Liver (tissue), 8 donors: ENCODE measurements at regions not wholly inside any gene's neighbourhood (a gene's known extent, or its start where the extent isn't known, plus 50 kb on each side); places are given as distances from the start of the nearest gene placed in this dataset.

Experiments used
- DNase-seq: peaks from one replicate; pipeline ENCODE4 v3.0.0-alpha.2; 2017; ENCODE audit warnings: low spot score
- H3K27ac ChIP-seq, 2 donors: one replicate each; pipeline ENCODE4 v1.7.0; 2013; ENCODE audit warnings: inconsistent platforms in 2 of 2, low read length in 2 of 2, control low read depth in 1 of 2, low read depth in 1 of 2, mild to moderate bottlenecking in 1 of 2
- H3K27me3 ChIP-seq, 4 donors: one replicate each; pipeline versions ENCODE4 v1.6.1 to v1.7.0; 2013; ENCODE audit warnings: low read length in 3 of 4, inconsistent platforms in 1 of 4, mild to moderate bottlenecking in 1 of 4, moderate library complexity in 1 of 4; ENCODE audit not compliant: control insufficient read depth in 4 of 4, insufficient read depth in 4 of 4
- H3K36me3 ChIP-seq, 4 donors: one replicate each; pipeline versions ENCODE4 v1.6.1 to v1.7.0; 2013; ENCODE audit warnings: low read length in 3 of 4, mild to moderate bottlenecking in 3 of 4, low read depth in 1 of 4, moderate library complexity in 1 of 4; ENCODE audit not compliant: control insufficient read depth in 4 of 4, insufficient read depth in 3 of 4
- H3K4me1 ChIP-seq, 4 donors: one replicate each; pipeline versions ENCODE4 v1.6.1 to v1.7.0; 2013; ENCODE audit warnings: low read length in 3 of 4, mild to moderate bottlenecking in 3 of 4, moderate library complexity in 1 of 4; ENCODE audit not compliant: control insufficient read depth in 4 of 4, insufficient read depth in 4 of 4
- H3K4me3 ChIP-seq, 3 donors: one replicate each; pipeline versions ENCODE4 v1.6.1 to v1.7.0; 2013; ENCODE audit warnings: low read length in 3 of 3, control low read depth in 1 of 3, low read depth in 1 of 3, mild to moderate bottlenecking in 1 of 3
- H3K9ac ChIP-seq, 2 donors: one replicate each; pipeline ENCODE4 v1.7.0; 2013; ENCODE audit warnings: low read length in 2 of 2, mild to moderate bottlenecking in 2 of 2, moderate library complexity in 2 of 2, control low read depth in 1 of 2, low read depth in 1 of 2
- H3K9me3 ChIP-seq, 4 donors: one replicate each; pipeline versions ENCODE4 v1.6.1 to v1.7.0; 2013; ENCODE audit warnings: low read length in 3 of 4; ENCODE audit not compliant: control insufficient read depth in 4 of 4
- EGR1 ChIP-seq, 2 donors: IDR thresholded peaks; 2 replicates each; pipeline ENCODE4 v1.6.1; 2016 to 2018; ENCODE audit warnings: antibody characterized with exemption in 2 of 2, low read depth in 2 of 2
- GABPA ChIP-seq, 2 donors: IDR thresholded peaks in 1 of 2; conservative IDR thresholded peaks in 1 of 2; 2 replicates each; pipeline ENCODE4 v1.6.1; 2016; ENCODE audit warnings: antibody characterized with exemption in 2 of 2, mild to moderate bottlenecking in 1 of 2, moderate library complexity in 1 of 2
- HNF4A ChIP-seq, 2 donors: conservative IDR thresholded peaks; 2 replicates each; pipeline ENCODE4 v1.6.1; 2016; ENCODE audit warnings: antibody characterized with exemption in 2 of 2, mild to moderate bottlenecking in 2 of 2
- HNF4G ChIP-seq: IDR thresholded peaks from 2 replicates; pipeline ENCODE4 v1.6.1; 2016; ENCODE audit warnings: antibody characterized with exemption
- JUND ChIP-seq, 2 donors: IDR thresholded peaks; 2 replicates each; pipeline ENCODE4 v1.6.1; 2016; ENCODE audit warnings: antibody characterized with exemption in 2 of 2
- NR2F2 ChIP-seq: IDR thresholded peaks from 2 replicates; pipeline ENCODE4 v1.6.1; 2016; ENCODE audit warnings: antibody characterized with exemption
- RAD21 ChIP-seq, 2 donors: IDR thresholded peaks; 2 replicates each; pipeline ENCODE4 v1.6.1; 2016; ENCODE audit warnings: antibody characterized with exemption in 2 of 2, mild to moderate bottlenecking in 2 of 2
- RXRA ChIP-seq, 2 donors: IDR thresholded peaks; 2 replicates each; pipeline ENCODE4 v1.6.1; 2017 to 2018; ENCODE audit warnings: antibody characterized with exemption in 2 of 2, mild to moderate bottlenecking in 1 of 2
- SP1 ChIP-seq: IDR thresholded peaks from 2 replicates; pipeline ENCODE4 v1.6.1; 2018; ENCODE audit warnings: antibody characterized with exemption, mild to moderate bottlenecking
- TAF1 ChIP-seq: conservative IDR thresholded peaks from 2 replicates; pipeline ENCODE4 v1.6.1; 2016; ENCODE audit warnings: antibody characterized with exemption, mild to moderate bottlenecking
- YY1 ChIP-seq: IDR thresholded peaks from 2 replicates; pipeline ENCODE4 v1.6.1; 2016; ENCODE audit warnings: antibody characterized with exemption, mild to moderate bottlenecking
- WGBS: extraction: QIAGEN DNeasy Blood & Tissue Kit; methylation state at CpG from one replicate; pipeline ENCODE4 v1.1.7; 2013; 5-methylcytosine and 5-hydroxymethylcytosine counted together
- TF ChIP-seq, protein P1 (sequence below): IDR thresholded peaks from 2 replicates; pipeline ENCODE4 v1.6.1; 2016; ENCODE audit warnings: antibody characterized with exemption
- TF ChIP-seq, protein P2 (sequence below): fragments of 150-350 bp; IDR thresholded peaks from 2 replicates; pipeline ENCODE4 v1.5.1; 2017; ENCODE audit warnings: improper control_type of control experiment, low read depth, low read length; ENCODE audit not compliant: missing input control
- TF ChIP-seq, protein P3 (sequence below): IDR thresholded peaks from 2 replicates; pipeline ENCODE4 v1.6.1; 2016; ENCODE audit warnings: antibody characterized with exemption
- TF ChIP-seq, protein P4 (sequence below): IDR thresholded peaks from 2 replicates; pipeline ENCODE4 v1.6.1; 2016; ENCODE audit warnings: antibody characterized with exemption, mild to moderate bottlenecking
- donor health status: healthy.
- donor health status: healthy.
- donor health status: healthy.
- donor health status: healthy.
- donor health status: healthy.

DNA sequence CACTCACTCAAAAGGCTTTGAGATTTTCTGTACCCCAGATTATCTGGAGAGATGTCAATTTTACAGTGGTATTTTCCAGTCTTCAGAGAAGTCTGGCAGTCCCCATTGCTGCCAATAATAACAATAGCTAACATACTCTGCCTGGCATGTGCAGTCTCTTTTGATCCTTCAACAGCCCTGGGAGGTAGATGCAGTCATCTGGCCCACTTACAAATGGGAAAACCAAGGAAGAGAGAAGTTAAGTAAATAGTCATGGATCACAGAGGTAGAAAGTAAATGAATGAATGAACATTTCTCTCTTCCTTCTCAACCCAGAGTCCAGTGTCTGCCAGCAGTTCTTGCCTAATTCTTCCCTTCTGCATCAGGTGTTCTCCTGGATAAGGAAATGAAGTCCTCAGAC is 113.0 kb upstream of the EDNRA start (continued):
- TF ChIP-seq YY1 = no peak

DNA sequence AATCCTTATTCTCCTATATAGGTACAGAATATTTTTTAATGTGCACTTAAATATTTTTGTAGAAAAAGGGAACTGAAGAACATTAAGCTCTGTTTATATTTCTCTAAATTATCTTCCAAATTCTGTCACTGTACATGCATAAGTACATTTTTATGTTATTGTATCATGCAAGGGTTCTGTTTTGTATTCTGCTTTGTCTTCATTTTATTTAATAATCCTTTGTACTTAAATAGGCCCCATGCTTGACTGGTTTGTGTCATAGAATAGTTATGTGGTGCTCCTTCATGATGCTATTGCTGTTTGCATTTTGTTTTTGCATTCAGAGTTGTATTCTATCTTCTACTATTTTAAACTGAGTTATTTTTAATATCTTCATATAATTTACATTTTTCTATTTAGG is 111.9 kb upstream of the EDNRA start:
- Histone ChIP-seq H3K9ac (no peak overlapping the region), H3K4me3 (no peak overlapping the region), H3K27ac (no peak overlapping the region), H3K9me3 (peaks cover 0 to 3% (median 2%) of the 10 kb centered on the region in 4 donors), H3K4me1 (no peaks in the 10 kb centered on the region), H3K27me3 (no peaks in the 10 kb centered on the region), H3K36me3 (no peaks in the 10 kb centered on the region)
- TF ChIP-seq HNF4G (no peak), RXRA (IDR thresholded peaks at IDR 0.05) (no peak)
- DNase-seq = no peak

GRCh38 chr4:147370473-147370872 is 110.4 kb upstream of the EDNRA start:
- Histone ChIP-seq H3K36me3 (no peaks in the 10 kb centered on the region), H3K9ac (no peak overlapping the region), H3K4me1 (no peaks in the 10 kb centered on the region), H3K4me3 (no peak overlapping the region), H3K27me3 (no peaks in the 10 kb centered on the region), H3K27ac (no peak overlapping the region), H3K9me3 (peaks cover 0 to 3% (median 2%) of the 10 kb centered on the region in 4 donors)
- no peak for TF ChIP-seq RAD21 (IDR thresholded peaks at IDR 0.05)
- no peak for TF ChIP-seq HNF4G
- no peak for TF ChIP-seq RXRA (IDR thresholded peaks at IDR 0.05)
- TF ChIP-seq HNF4A (conservative IDR thresholded peaks at IDR 0.05) = no peak
- no peak for TF ChIP-seq TAF1
- 63% methylated on average over 2 of the region's 2 CpGs for WGBS
- DNase-seq = no peak

DNA sequence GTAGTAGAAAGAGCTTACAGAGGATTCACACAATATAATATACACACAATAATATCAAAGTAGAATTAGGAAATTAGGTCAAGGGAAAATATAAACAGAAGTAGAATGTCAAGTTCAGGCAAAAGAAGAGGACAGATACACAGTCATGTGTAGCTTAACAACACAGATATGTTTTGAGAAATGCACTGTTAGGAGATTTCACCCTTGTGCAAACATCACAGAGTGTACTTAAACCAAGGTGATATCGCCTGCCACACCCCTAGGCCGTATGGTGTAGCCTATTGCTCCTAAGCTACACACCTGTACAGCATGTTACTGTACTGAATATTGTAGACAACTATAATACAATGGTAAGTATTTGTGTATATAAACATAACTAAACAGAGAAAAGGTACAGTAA is 110.0 kb upstream of the EDNRA start:
- no peak overlapping the region for H3K9ac ChIP-seq
- no peaks in the 10 kb centered on the region for H3K36me3 ChIP-seq
- DNase-seq = no peak
- TF ChIP-seq NR2F2 (no peak), RAD21 (IDR thresholded peaks at IDR 0.05) (no peak), YY1 (no peak), RXRA (IDR thresholded peaks at IDR 0.05) (no peak), HNF4A (conservative IDR thresholded peaks at IDR 0.05) (no peak), SP1 (no peak), JUND (IDR thresholded peaks at IDR 0.05) (no peak), GABPA (IDR thresholded peaks at IDR 0.05 in 1 of 2, conservative IDR thresholded peaks at IDR 0.05 in 1 of 2) (no peak), EGR1 (IDR thresholded peaks at IDR 0.05; ENCODE audit: low read depth in 2 of 2) (no peak)
- TF ChIP-seq, protein P1, sequence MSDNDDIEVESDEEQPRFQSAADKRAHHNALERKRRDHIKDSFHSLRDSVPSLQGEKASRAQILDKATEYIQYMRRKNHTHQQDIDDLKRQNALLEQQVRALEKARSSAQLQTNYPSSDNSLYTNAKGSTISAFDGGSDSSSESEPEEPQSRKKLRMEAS = no peak
- TF ChIP-seq, protein P2, sequence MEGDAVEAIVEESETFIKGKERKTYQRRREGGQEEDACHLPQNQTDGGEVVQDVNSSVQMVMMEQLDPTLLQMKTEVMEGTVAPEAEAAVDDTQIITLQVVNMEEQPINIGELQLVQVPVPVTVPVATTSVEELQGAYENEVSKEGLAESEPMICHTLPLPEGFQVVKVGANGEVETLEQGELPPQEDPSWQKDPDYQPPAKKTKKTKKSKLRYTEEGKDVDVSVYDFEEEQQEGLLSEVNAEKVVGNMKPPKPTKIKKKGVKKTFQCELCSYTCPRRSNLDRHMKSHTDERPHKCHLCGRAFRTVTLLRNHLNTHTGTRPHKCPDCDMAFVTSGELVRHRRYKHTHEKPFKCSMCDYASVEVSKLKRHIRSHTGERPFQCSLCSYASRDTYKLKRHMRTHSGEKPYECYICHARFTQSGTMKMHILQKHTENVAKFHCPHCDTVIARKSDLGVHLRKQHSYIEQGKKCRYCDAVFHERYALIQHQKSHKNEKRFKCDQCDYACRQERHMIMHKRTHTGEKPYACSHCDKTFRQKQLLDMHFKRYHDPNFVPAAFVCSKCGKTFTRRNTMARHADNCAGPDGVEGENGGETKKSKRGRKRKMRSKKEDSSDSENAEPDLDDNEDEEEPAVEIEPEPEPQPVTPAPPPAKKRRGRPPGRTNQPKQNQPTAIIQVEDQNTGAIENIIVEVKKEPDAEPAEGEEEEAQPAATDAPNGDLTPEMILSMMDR = no peak
- TF ChIP-seq, protein P3, sequence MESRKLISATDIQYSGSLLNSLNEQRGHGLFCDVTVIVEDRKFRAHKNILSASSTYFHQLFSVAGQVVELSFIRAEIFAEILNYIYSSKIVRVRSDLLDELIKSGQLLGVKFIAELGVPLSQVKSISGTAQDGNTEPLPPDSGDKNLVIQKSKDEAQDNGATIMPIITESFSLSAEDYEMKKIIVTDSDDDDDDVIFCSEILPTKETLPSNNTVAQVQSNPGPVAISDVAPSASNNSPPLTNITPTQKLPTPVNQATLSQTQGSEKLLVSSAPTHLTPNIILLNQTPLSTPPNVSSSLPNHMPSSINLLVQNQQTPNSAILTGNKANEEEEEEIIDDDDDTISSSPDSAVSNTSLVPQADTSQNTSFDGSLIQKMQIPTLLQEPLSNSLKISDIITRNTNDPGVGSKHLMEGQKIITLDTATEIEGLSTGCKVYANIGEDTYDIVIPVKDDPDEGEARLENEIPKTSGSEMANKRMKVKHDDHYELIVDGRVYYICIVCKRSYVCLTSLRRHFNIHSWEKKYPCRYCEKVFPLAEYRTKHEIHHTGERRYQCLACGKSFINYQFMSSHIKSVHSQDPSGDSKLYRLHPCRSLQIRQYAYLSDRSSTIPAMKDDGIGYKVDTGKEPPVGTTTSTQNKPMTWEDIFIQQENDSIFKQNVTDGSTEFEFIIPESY = no peak
- TF ChIP-seq, protein P4, sequence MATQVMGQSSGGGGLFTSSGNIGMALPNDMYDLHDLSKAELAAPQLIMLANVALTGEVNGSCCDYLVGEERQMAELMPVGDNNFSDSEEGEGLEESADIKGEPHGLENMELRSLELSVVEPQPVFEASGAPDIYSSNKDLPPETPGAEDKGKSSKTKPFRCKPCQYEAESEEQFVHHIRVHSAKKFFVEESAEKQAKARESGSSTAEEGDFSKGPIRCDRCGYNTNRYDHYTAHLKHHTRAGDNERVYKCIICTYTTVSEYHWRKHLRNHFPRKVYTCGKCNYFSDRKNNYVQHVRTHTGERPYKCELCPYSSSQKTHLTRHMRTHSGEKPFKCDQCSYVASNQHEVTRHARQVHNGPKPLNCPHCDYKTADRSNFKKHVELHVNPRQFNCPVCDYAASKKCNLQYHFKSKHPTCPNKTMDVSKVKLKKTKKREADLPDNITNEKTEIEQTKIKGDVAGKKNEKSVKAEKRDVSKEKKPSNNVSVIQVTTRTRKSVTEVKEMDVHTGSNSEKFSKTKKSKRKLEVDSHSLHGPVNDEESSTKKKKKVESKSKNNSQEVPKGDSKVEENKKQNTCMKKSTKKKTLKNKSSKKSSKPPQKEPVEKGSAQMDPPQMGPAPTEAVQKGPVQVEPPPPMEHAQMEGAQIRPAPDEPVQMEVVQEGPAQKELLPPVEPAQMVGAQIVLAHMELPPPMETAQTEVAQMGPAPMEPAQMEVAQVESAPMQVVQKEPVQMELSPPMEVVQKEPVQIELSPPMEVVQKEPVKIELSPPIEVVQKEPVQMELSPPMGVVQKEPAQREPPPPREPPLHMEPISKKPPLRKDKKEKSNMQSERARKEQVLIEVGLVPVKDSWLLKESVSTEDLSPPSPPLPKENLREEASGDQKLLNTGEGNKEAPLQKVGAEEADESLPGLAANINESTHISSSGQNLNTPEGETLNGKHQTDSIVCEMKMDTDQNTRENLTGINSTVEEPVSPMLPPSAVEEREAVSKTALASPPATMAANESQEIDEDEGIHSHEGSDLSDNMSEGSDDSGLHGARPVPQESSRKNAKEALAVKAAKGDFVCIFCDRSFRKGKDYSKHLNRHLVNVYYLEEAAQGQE = no peak
- no peak overlapping the region for H3K27ac ChIP-seq
- 58% methylated on average over 2 of the region's 2 CpGs for WGBS
- H3K9me3 ChIP-seq = peaks cover 0 to 3% (median 2%) of the 10 kb centered on the region in 4 donors
- H3K4me1 ChIP-seq = no peaks in the 10 kb centered on the region
- no peak overlapping the region for H3K4me3 ChIP-seq
- no peaks in the 10 kb centered on the region for H3K27me3 ChIP-seq
